HG03135 (cell line): ENCODE measurements at regions not wholly inside any gene's neighbourhood (a gene's known extent, or its start where the extent isn't known, plus 50 kb on each side); places are given as distances from the start of the nearest gene placed in this dataset.
"Not testable (repeated sequence)": the region's sequence is repeated elsewhere in the genome, so short reads cannot be mapped to it uniquely, and the experiment has no call there.

ENCODE experiments used
- ATAC-seq: cut with Tn5 transposase; IDR thresholded peaks from one replicate; pipeline ENCODE4 v1.9.1; 2021; ENCODE audit warnings: mild to moderate bottlenecking, moderate library complexity; ENCODE audit not compliant: unreplicated experiment

- not testable (repeated sequence) for ATAC-seq
Measured at GRCh38 chr11:90972159-90972558, 749.3 kb upstream of the CHORDC1 start.

- no peak for ATAC-seq
Measured at GRCh38 chr11:90947930-90948329, 725.1 kb upstream of the CHORDC1 start.

GRCh38 chr11:90930252-90930651 is 707.4 kb upstream of the CHORDC1 start:
- no peak for ATAC-seq

- no peak for ATAC-seq
Measured at GRCh38 chr11:90919332-90919731, 696.5 kb upstream of the CHORDC1 start.

GRCh38 chr11:90916706-90917105 is 693.9 kb upstream of the CHORDC1 start:
- no peak for ATAC-seq

- ATAC-seq: no peak
Measured at GRCh38 chr11:90913131-90913668, 690.4 kb upstream of the CHORDC1 start.

GRCh38 chr11:90912631-90913030 is 689.8 kb upstream of the CHORDC1 start:
- no peak for ATAC-seq

GRCh38 chr11:90911192-90911591 is 688.3 kb upstream of the CHORDC1 start:
- no peak for ATAC-seq

- no peak for ATAC-seq
Measured at GRCh38 chr11:90908074-90908473, 685.2 kb upstream of the CHORDC1 start.

- no peak for ATAC-seq
Measured at GRCh38 chr11:90895850-90896249, 673.0 kb upstream of the CHORDC1 start.

GRCh38 chr11:90890347-90890746 is 667.5 kb upstream of the CHORDC1 start:
- ATAC-seq: no peak

GRCh38 chr11:90884181-90884580 is 661.3 kb upstream of the CHORDC1 start:
- no peak for ATAC-seq

- ATAC-seq: no peak
Measured at GRCh38 chr11:90874986-90875385, 652.1 kb upstream of the CHORDC1 start.

- no peak for ATAC-seq
Measured at GRCh38 chr11:90874281-90874680, 651.4 kb upstream of the CHORDC1 start.

GRCh38 chr11:90867416-90867815 is 644.6 kb upstream of the CHORDC1 start:
- ATAC-seq: no peak

- no peak for ATAC-seq
Measured at GRCh38 chr11:90856790-90857189, 633.9 kb upstream of the CHORDC1 start.

- no peak for ATAC-seq
Measured at GRCh38 chr11:90855531-90855930, 632.7 kb upstream of the CHORDC1 start.

GRCh38 chr11:90851196-90851595 is 628.3 kb upstream of the CHORDC1 start:
- ATAC-seq: no peak

- no peak for ATAC-seq
Measured at GRCh38 chr11:90849312-90849711, 626.5 kb upstream of the CHORDC1 start.

GRCh38 chr11:90847268-90847886 is 624.5 kb upstream of the CHORDC1 start:
- no peak for ATAC-seq

GRCh38 chr11:90846628-90847027 is 623.8 kb upstream of the CHORDC1 start:
- no peak for ATAC-seq

- no peak for ATAC-seq
Measured at GRCh38 chr11:90845799-90846198, 623.0 kb upstream of the CHORDC1 start.

- ATAC-seq: no peak
Measured at GRCh38 chr11:90845126-90845525, 622.3 kb upstream of the CHORDC1 start.
